NCI-H2196 treated with DMSO at 0.1 percent for 48 hours (cell line): ENCODE measurements at regions not wholly inside any gene's neighbourhood (a gene's known extent, or its start where the extent isn't known, plus 50 kb on each side); places are given as distances from the start of the nearest gene placed in this dataset.

Source experiments
- DNase-seq: peaks from one replicate; lab custom pipeline; 2025; ENCODE audit not compliant: unreplicated experiment; lab: John Stamatoyannopoulos, UW

GRCh38 chr9:79176014-79176697, 395.6 kb upstream of the TLE4 start:
- DNase-seq: no peak

- no peak for DNase-seq
These were observed 386.9 kb upstream of the TLE4 start for GRCh38 chr9:79184831-79185230.

- no peak for DNase-seq
These were observed 385.9 kb upstream of the TLE4 start for GRCh38 chr9:79185866-79186265.

- no peak for DNase-seq
These were observed 382.2 kb upstream of the TLE4 start for GRCh38 chr9:79189511-79189924.

- no peak for DNase-seq
These were observed 378.8 kb upstream of the TLE4 start for GRCh38 chr9:79193001-79193400.

GRCh38 chr9:79193501-79194223, 378.1 kb upstream of the TLE4 start:
- no peak for DNase-seq

- DNase-seq: no peak
These were observed 375.9 kb upstream of the TLE4 start for GRCh38 chr9:79195879-79196278.

GRCh38 chr9:79196606-79197005, 375.2 kb upstream of the TLE4 start:
- DNase-seq: no peak

GRCh38 chr9:79200336-79200735, 371.4 kb upstream of the TLE4 start:
- no peak for DNase-seq

- DNase-seq: no peak
These were observed 370.1 kb upstream of the TLE4 start for GRCh38 chr9:79201636-79202035.

- no peak for DNase-seq
These were observed 362.9 kb upstream of the TLE4 start for GRCh38 chr9:79208791-79209396.

GRCh38 chr9:79210541-79211243, 361.1 kb upstream of the TLE4 start:
- no peak for DNase-seq

- no peak for DNase-seq
These were observed 358.2 kb upstream of the TLE4 start for GRCh38 chr9:79213417-79214125.

GRCh38 chr9:79215821-79216220, 355.9 kb upstream of the TLE4 start:
- DNase-seq: no peak

GRCh38 chr9:79220251-79220650, 351.5 kb upstream of the TLE4 start:
- no peak for DNase-seq

GRCh38 chr9:79220666-79221065, 351.1 kb upstream of the TLE4 start:
- no peak for DNase-seq

- no peak for DNase-seq
These were observed 350.7 kb upstream of the TLE4 start for GRCh38 chr9:79221084-79221483.

- no peak for DNase-seq
These were observed 349.3 kb upstream of the TLE4 start for GRCh38 chr9:79222483-79222882.

GRCh38 chr9:79224672-79225433, 346.9 kb upstream of the TLE4 start:
- DNase-seq: no peak

GRCh38 chr9:79233542-79233941, 338.2 kb upstream of the TLE4 start:
- DNase-seq: no peak
